H54 (cell line): ENCODE measurements at regions not wholly inside any gene's neighbourhood (a gene's known extent, or its start where the extent isn't known, plus 50 kb on each side); places are given as distances from the start of the nearest gene placed in this dataset.
A peak's percentile ranks its signal among the peaks of the same experiment; 100 is the strongest.

Source experiments
- DNase-seq: peaks from one replicate; pipeline ENCODE4 v3.0.0; 2011; ENCODE audit warnings: low spot score, mixed read lengths; ENCODE audit not compliant: insufficient read length
- FAIRE-seq: peaks from 3 replicates; lab custom pipeline; 2011; peaks lifted over from hg19 to GRCh38; lab: Jason Lieb, UNC
- POLR2A ChIP-seq: IDR thresholded peaks from 2 replicates; pipeline ENCODE4 v1.6.1; 2011; ENCODE audit warnings: low read depth, mild to moderate bottlenecking, low read length

DNA sequence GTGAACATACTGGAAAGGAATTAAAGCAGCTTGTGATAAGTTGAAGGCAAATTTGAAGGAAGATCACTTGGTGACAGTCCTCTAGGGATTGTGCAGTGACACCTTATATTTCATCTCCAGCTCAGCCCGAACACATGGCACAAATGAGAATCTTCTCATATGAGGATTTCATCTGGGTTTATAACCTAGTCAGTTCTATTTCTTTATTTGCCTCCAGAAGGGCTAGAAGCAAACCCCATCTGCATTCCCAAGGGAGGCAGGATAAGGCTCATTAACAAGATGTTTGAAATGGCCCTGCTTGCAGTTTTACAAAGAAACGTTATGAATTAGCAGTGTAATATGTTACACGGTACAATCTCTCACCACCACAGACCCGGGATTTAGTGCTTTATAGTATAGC, 90.7 kb upstream of the KRR1 start:
- FAIRE-seq (no peak), DNase-seq (no peak)
- TF ChIP-seq POLR2A: no peak

DNA sequence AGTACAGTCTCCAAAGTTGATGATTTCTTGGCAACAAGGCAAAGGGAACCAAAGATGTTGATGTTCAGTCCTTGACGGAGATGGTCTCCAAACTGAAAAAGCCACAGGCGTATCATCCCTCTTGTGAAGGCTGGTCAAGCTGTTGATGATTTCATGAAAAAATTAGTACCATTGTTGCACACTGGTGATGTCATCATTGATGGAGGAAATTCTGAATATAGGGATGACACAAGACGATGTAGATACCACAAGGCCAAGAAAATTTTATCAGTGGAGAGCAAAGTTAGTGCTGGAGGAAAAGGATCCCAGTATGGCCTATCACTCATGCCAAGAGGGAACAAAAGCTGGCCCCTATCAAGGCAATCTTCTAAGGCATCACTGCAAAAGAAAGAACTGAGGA, 88.7 kb upstream of the KRR1 start:
- no peak for TF ChIP-seq POLR2A
- FAIRE-seq: no peak

DNA sequence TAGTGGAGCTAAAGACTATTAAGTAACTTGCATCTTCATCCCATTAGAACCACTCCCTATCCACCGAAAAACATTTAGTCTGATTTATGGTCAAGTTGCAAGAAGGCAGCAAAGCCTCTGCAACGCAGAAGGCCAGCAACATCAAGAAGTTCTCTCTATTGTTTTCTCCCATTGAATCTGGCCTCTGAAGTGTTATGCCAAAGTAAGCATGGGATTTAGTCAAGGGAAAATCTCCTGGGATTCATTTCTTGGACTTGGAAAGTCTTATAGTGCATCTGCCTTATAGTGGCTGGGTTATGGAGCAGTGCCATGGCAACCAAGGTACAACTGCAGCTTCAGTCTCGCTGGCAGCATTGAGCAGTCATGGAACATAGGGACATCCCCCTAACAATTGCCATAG, 87.7 kb upstream of the KRR1 start:
- no peak for DNase-seq
- no peak for TF ChIP-seq POLR2A
- FAIRE-seq: no peak

More for the DNA sequence above, 88.7 kb upstream of the KRR1 start:
- DNase-seq: no peak

DNA sequence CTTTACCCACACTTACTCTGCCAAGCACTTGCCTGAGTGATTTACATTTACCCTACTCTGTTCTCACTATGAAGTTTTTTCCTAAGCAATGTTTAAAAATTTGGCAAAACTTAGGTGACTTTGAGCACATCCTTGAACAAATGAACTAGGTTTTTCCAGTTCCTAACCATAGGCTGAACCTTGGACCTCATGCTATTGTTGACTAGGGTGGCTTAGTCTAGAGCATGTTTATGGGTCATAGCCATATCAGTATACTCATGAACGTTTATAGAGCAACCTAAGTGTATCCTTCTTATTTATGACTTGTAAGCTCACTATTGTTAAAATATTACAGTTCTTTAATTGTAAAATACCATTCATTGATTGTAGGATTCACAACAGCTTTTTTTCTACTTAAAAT, 85.0 kb upstream of the KRR1 start:
- no peak for TF ChIP-seq POLR2A
- FAIRE-seq: no peak
- DNase-seq: no peak

DNA sequence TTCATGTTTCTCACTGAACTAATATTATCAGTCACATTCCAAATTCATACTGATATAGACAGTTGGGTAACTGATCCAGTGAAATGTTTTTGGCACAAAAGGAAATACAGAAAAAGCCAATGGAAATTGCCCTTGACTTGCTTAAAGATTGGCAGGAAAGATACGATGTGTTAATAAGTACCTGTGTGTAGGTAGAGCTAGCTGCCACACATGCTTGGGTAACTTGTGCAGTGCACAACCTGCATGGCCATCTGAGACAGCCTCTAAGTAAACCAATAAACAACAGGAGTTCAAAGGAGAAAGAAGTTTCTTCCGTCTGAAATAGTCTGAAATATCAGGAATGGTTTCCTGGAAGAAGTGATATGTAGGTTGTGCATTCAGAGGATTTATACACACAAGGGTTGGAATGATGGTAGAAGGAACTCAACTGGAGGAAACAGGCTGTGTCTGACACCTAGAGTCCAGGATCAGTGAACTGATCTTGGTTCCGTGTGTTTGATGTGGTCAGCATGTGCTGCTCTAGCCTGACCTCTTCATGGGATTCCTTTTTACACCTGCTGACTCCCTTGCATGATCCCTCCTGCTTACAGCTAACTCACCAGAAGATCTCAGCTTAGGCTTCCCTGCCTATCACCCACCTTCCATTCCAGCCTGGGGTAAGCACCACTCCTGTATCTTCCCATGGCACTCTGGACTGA, 81.4 kb upstream of the KRR1 start:
- DNase-seq (no peak), FAIRE-seq (peak; percentile 23)
- TF ChIP-seq POLR2A: no peak

DNA sequence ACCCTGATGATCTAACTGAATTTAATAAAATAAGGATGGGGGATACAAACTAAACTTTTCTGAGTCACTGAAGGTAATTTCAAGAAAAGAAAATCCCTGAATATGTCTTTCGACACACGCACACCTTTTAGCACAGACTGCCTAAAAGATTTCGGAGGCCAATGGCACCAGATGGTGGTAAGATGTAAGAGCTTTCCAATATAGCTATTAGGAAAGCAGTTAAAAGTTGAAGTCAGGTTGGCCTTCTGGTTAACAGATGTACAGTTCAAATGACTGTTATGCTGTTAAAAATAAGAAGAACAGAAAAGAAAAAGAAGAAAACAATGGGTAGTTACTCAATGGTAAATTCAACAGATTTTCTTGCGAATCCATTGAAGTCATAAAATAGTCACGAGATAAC, 80.7 kb upstream of the KRR1 start:
- FAIRE-seq (peak; percentile 27), DNase-seq (no peak)
- TF ChIP-seq POLR2A: no peak

DNA sequence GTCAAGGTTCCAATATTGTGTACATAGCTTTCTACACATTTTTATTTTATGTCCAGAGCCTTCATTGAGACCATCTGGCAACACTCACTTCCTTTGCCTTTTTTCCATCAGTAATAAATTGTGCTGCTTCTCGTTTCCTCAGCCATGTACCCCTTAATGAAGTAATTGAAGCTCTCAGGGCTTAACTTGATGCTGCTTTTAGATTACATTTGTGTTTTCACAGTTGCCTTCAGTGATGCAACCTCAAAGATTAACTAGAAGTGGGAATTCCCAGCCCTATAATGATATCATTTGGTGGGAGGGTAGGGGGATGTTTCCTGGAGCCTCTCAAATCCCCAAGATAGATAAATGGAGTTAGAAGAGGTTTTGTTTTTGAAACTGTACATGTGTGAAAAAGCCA, 80.2 kb upstream of the KRR1 start:
- no peak for DNase-seq
- FAIRE-seq: no peak
- TF ChIP-seq POLR2A: no peak

DNA sequence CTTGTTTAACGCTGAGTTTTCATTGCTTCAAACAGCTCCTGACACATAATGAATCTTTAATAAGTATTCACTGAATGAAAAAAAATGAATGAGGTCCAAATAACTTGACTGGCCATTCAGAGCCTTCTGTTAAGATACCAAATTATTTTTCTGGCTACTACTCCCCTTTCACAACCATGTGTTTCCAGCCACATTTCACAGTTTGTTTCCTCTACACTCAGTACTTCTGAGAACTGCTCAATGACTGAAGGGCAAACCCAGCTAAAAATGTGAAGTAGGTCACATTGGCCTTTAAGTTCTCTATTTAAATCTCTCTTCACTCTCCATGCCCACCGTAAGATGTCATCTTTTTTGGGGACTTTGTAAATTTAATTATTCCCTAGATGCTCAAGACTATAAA, 78.4 kb upstream of the KRR1 start:
- no peak for TF ChIP-seq POLR2A
- FAIRE-seq (no peak), DNase-seq (no peak)

DNA sequence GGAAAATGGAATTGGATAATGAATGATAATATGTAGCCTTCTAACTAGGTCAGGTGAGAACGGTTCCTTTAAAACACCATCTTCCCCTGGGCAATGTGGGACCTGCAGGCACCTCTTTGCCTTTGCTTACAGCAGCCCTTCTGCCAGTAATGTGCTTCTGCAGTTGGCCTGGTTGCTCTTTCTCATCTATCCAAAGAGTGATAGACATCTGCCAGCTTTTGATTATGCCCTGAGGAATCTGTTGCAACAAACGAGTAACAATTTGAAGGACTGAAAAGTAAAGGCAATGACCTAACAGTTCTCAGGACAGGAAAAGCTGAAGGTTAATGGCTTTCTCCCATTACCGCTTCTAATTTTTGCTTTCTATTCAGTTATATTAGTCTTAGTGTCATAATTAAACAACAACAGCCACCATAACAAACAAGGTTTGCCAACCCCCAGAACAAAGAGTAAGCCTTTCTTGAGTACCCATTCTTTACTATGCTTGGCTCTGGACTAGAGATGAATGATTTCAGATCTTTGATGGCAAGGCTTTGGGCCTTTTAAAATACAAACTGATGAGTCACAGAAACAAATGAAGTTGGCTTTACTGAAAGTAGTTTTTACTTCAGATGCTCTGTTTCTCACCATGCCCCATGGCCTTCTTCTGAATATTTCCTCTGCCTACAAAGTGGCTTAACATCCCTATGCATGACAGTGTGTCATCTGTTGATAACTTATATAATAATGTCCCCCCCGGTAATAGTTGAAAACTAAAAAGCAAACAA, 76.1 kb upstream of the KRR1 start:
- no peak for FAIRE-seq
- no peak for TF ChIP-seq POLR2A
- no peak for DNase-seq

DNA sequence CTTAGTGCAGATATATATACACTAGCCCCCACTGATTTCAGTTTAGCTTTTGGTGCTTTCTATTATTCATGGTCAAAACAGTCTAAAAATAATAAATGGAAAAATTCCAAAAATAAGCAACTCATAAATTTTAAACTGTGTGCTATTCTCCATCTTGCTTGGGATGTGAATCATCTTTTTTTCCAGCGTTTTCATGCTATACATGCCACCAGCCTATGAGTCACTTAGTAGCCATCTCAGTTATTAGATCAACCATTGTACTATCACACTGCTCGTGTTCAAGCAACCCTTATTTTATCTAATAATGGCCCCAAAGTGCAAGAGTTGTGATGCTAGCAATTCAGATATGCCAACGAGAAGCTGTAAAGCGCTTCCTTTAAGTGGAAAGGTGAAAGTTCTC, 73.9 kb upstream of the KRR1 start:
- TF ChIP-seq POLR2A: no peak
- FAIRE-seq (peak; percentile 90), DNase-seq (peak; percentile 6)

DNA sequence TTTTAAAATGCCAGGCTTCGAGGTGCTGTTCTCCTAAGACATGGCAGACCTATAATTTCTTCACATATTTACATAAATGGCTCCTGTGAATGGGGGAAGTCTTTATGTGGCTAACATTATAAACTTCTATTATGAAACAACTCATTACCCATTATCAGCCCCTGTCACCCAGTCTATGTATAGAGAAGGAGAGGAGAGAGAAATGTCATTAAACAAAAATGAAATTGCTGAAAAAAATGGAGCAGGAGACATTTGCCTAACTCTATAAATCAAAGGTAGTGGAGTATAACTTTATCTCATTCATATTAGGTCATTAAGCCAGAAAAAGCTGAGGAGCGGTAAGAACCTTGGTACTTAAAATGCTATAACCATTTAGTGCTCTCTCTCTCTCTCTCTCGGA, 71.9 kb upstream of the KRR1 start:
- no peak for DNase-seq
- no peak for FAIRE-seq
- TF ChIP-seq POLR2A: no peak

DNA sequence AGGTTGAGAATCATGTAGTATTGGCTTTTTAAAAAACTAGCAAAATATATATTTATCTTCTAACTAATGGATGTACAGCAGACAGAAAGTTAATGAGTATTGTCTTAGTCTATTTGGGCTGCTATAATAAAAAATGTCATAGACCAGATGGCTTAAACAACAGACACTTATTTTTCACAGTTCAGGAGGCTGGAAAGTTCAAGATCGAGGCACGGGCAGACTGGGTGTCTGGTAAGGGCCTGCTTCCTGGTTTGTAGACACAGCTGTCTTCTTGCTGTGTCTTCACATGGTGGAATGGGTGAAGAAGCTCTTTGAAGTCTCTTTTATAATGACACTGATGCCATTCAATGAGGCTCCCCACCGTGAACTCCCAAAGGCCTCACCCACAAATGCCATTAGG, 70.1 kb upstream of the KRR1 start:
- DNase-seq (no peak), FAIRE-seq (peak; percentile 6)
- TF ChIP-seq POLR2A: no peak

DNA sequence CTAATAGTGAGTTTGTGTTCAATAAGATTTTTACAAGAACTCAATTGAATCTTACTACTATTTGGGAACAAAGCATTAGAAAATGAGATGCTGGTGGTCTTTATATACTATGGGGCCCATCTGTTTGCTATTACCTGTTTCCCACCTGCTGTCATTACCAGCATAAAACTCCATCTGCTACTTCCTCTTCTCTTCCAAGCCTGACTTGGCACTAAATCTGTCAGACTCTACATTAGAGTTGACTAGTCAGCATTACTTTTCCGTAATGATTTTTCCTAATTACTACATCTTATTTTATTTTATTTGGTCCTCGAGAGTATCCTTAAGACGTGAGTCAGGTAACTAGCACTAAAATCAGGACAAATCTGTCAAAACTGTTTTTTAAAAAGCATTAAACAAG, 68.1 kb upstream of the KRR1 start:
- TF ChIP-seq POLR2A: no peak
- DNase-seq (no peak), FAIRE-seq (no peak)

DNA sequence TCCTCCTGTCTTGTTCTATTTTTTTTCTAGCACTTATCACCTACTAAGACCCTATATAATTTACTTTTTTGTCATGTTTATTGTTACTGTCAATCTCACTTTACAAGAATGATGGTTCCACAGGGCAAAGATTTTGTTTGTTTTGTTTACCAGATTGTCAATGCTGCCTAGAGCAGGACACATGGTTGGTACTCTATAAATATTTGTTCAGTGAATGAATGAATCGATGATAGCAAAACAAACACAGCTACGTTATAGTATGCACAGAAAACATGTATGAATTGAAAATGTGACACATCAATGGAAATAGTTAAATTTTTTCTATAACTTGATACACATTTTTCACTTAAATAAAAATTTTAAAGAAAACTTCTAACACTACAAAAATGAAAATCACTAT, 67.1 kb upstream of the KRR1 start:
- FAIRE-seq (no peak), DNase-seq (no peak)
- TF ChIP-seq POLR2A: no peak

DNA sequence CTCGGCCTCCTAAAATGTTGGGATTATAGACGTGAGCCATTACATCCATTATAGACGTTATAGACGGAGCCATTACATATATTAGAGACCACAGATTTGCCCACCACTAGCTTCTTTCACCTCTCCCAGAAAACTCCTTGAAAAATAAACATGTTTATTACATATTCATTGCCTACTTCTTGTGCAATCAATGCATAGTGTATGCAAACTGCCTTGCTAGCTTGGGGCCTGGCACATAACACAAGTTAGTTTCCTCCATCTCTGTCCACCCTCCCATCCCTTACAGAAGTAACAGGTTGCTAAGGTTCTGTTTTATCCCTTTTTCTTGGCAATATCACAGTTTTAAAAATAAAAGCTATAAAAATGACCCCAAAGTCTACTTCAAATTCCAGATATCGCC, 66.4 kb upstream of the KRR1 start:
- no peak for TF ChIP-seq POLR2A
- DNase-seq: no peak
- no peak for FAIRE-seq
